GM12864 (cell line): ENCODE measurements at regions not wholly inside any gene's neighbourhood (a gene's known extent, or its start where the extent isn't known, plus 50 kb on each side); places are given as distances from the start of the nearest gene placed in this dataset.

Source experiments
- DNase-seq: peaks from one replicate; pipeline ENCODE4 v3.0.0-alpha.2; 2011; ENCODE audit warnings: low read depth
- H3K4me3 ChIP-seq: 2 replicates; pipeline ENCODE4 v1.5.1; 2011; ENCODE audit warnings: mild to moderate bottlenecking, low read depth, low read length, control low read depth
- TF ChIP-seq, protein P1 (sequence below): IDR thresholded peaks from 2 replicates; pipeline ENCODE4 v1.5.1; 2011; ENCODE audit warnings: low read depth, mild to moderate bottlenecking, moderate library complexity, low read length, control low read depth, inconsistent platforms; ENCODE audit errors: missing control alignments

DNA sequence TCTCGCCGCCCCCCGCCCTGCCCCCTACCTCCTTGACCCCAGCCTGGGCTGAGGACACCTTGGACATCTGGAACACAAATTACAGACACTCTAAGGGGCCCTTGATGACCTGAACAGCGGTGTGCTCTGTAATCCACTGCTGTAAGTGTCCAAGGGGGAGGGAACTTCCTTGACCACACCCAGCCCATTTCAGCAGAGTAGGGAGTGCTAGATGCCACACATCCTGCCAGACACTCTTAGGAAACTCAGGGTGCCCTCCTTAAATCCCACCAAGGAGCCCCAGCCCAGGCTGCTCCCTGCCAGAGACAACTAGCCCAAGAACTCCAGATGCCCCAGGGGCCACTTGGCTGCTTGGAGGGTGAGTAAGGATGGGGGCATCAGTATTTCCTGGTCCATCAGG, 282.2 kb downstream of the RRAGC start:
- TF ChIP-seq, protein P1, sequence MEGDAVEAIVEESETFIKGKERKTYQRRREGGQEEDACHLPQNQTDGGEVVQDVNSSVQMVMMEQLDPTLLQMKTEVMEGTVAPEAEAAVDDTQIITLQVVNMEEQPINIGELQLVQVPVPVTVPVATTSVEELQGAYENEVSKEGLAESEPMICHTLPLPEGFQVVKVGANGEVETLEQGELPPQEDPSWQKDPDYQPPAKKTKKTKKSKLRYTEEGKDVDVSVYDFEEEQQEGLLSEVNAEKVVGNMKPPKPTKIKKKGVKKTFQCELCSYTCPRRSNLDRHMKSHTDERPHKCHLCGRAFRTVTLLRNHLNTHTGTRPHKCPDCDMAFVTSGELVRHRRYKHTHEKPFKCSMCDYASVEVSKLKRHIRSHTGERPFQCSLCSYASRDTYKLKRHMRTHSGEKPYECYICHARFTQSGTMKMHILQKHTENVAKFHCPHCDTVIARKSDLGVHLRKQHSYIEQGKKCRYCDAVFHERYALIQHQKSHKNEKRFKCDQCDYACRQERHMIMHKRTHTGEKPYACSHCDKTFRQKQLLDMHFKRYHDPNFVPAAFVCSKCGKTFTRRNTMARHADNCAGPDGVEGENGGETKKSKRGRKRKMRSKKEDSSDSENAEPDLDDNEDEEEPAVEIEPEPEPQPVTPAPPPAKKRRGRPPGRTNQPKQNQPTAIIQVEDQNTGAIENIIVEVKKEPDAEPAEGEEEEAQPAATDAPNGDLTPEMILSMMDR: no peak
- DNase-seq: no peak
- H3K4me3 ChIP-seq: no peak overlapping the region

DNA sequence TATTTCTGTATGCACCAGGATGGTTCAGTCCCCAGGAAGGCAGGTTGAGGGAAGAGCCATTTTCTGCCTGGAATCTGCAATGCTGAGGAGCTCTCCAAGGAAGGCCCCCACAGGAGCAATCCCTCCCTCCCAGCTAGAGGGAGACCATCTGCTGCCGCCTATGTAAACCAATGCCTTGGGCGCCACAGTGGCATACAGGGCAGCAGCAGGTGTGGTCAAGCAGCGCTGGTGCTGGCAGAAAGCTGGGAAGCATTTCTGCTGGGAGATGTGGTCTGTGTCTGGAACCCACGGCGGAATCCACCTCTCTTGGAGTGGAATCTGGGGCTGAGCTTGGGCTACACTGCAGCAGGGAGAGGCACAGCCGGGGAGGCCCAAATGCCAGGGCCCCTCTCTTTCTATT, 283.3 kb downstream of the RRAGC start:
- TF ChIP-seq, protein P1: no peak
- H3K4me3 ChIP-seq: no peak overlapping the region
- no peak for DNase-seq

DNA sequence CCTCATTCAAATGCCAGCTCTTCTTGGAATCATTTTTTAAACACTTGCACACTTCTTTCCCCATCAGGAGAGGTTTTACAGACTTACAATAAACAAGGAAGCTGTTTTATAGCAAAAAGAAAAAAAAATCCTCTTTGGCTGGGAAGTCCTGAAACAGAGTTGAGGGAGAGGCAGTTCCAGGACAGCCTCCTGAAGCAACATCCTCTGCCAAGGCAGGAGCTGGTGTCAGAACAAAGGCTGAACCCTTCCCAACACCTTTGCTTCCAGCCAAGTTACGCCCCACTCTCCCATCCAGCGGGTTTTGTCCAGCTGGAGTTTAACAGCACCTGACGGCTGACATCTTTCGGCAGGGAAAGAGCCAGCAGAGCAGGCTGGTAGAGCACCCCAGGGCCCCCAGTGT, 287.8 kb downstream of the RRAGC start:
- H3K4me3 ChIP-seq: no peak overlapping the region
- TF ChIP-seq, protein P1: no peak
- no peak for DNase-seq

DNA sequence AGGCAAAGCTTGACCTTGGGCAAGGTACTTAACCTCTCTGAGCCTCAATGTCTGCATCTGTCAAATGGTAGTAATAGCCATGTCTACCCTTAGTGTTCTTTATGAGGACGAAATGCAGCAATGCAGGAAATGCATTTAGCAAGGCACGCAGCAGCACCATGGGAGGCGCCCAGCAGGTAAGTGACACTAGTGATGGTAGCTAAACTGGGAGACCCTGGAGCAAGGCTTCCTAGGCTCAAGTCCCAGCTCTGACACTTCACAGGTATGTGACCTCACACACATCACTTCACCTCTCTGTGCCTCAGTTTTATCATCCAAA, 289.0 kb downstream of the RRAGC start:
- TF ChIP-seq, protein P1: no peak
- DNase-seq: no peak
- H3K4me3 ChIP-seq: no peak overlapping the region

DNA sequence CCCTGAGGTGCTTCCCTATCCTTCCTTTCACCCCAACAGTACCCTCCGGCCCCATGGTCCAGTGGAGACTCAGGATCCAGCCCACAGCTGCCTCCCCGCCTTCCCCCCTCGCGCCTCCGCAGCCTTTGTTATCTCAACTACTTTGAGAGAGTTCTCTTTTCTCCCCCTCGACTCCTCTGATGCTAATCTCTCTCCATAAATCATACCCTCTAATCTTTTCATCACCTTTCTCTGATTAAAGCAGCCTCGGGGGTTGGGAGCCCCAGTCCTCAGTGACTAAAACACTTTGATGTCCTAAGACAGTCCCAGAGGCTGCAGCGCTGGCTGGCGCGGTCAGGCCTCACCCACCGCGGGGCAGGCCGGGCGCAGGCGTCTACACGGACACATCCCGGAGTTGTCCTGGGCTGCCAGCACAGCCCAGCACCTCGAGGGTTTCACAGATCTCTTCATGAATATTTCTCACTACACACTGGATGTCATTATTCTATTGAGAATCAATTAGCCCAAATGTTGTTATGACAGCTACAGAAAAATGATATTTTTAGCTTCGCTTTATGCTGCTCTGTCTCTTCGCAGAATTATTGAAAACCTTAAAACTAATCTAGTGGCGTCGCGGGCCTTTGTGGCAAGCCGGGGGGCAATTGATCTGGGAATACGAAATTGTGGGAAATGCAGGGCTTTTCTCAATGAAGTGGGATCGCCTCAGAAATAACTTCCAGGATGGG, 289.5 kb downstream of the RRAGC start:
- TF ChIP-seq, protein P1: no peak
- no peak for DNase-seq
- H3K4me3 ChIP-seq: no peak overlapping the region

DNA sequence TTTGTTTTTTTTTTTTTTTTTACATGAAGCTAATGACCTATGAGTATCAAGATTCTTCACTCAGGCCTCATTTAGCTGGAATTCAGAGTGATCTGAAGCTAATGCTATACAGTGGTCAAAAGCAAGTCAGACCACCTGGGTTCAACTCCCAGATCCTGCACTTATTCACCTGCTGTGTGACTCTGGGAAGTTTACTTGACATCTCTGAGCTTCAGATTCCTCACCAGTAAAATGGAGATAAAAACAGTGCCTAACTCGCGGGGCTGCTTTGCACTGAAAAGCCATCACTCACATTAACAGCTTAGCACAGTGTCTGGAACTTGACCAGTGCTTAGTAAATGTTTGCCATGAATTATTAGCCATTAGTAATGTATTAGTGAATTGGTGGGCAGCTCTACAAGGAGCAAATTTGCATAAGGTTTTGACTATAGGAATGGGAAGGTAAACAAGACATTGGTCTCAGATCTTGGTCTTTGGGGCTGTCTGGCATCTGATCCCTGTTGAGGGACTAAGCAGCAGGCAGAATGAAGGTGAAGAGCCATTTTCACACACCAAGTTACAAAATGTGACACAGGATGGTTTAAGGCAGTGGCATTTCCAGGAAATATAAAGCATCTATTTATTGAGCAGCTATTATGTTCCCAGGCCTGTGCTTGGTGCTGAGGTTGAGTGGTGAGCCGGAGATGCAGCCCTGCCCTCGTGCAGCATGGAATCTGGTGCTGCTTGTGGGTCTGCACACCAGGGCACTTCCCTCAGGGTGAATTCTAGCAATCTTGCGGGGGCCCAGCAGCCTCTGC, 291.3 kb downstream of the RRAGC start:
- no peak for DNase-seq
- TF ChIP-seq, protein P1: no peak
- no peak overlapping the region for H3K4me3 ChIP-seq

DNA sequence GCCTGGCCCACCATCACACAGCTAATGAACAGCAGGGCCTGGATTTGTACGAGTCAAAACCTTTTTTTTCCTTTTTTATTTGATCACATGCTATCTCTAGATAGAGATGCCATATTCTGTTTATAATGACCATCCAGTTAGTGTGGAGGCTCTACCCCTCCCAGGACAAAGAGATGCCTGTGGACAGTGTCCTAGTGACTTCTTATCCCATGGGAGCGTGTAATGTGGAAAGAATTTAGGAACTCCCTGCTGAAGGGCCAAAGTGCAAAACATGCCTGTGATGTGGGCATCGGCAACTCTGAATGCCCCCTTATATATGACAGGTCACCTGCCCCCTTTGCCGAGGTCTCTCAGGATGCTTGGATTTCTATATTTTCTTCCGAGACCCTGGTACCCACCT, 292.2 kb downstream of the RRAGC start:
- TF ChIP-seq, protein P1: no peak
- no peak for DNase-seq
- H3K4me3 ChIP-seq: no peak overlapping the region
